ENCODE measurements at regions not wholly inside any gene's neighbourhood (a gene's known extent, or its start where the extent isn't known, plus 50 kb on each side); places are given as distances from the start of the nearest gene placed in this dataset.

GRCh38 chr4:24319387-24319786, 265.0 kb downstream of the DHX15 start:
- Histone ChIP-seq H3K4me3 (no peak overlapping the region), H3K4me1 (ENCODE audit: low read depth) (no peaks in the 10 kb centered on the region), H3K36me3 (ENCODE audit: low read depth) (no peaks in the 10 kb centered on the region), H3K9me3 (no peaks in the 10 kb centered on the region)
- TF ChIP-seq CTCF (IDR thresholded peaks at IDR 0.05), result no peak
- intact Hi-C loops (cut with DNase I, micrococcal nuclease), result no loop called here
- no peak for ATAC-seq
- no peak for DNase-seq

DNA sequence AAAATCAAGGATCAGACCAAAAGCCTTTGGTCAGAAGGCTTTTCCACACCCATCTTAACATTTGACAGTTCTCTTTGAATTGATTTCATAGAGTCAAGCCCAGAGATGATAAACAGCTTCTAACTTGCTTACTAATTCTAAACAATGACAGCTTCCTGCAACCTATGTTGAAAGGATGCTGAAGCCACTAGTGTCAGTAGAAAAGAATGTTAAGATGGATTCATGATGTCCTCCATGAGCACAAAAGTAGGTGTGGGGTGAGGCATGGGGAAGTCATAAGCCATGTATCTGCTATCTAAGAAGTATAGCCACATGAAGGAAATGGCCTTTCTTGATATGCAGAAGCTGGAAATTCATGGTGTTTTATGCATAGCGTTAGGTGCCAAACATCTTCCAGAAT, 269.3 kb downstream of the DHX15 start:
- no peak for DNase-seq
- H3K36me3 ChIP-seq (ENCODE audit: low read depth), result no peaks in the 10 kb centered on the region
- H3K4me1 ChIP-seq (ENCODE audit: low read depth), result no peaks in the 10 kb centered on the region
- H3K9me3 ChIP-seq, result no peaks in the 10 kb centered on the region
- H3K4me3 ChIP-seq, result no peak overlapping the region
- no peak for ATAC-seq
- no peak for TF ChIP-seq CTCF (IDR thresholded peaks at IDR 0.05)
- intact Hi-C loops (cut with DNase I, micrococcal nuclease), result no loop called here

DNA sequence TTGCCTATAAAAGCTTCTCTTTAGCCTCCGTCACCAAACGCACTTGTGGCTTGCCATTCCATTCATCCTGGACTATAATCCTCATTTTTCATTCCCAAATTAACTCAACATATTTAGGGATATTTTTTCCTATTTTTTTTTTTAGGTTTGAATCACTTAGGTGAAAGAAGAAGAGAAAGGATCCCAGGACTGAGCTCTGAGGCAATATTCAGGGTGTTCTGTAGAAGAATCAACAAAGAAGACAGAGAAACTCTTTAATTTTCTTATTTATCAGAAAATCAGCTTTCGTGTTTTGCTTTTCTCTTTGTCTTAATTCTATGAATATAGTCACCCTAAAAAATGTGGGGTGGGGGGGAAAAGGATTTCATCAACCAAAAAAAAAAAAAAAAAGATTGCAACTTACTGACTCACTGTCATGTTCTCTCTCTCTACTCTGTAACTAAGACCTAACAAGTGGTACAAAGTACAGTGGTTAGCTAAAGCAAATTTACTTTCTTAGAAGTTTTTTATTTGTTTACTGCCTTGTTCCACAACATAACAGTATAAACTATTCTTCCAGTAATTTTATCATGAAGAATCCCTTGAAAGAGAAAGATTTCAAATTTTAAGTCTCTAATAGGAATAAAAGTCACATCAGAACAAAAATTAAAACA, 272.0 kb downstream of the DHX15 start:
- no peaks in the 10 kb centered on the region for H3K9me3 ChIP-seq
- H3K36me3 ChIP-seq (ENCODE audit: low read depth), result no peaks in the 10 kb centered on the region
- no peak for DNase-seq
- no peak for ATAC-seq
- no peak for TF ChIP-seq CTCF (IDR thresholded peaks at IDR 0.05)
- H3K4me3 ChIP-seq, result no peak overlapping the region
- no peaks in the 10 kb centered on the region for H3K4me1 ChIP-seq (ENCODE audit: low read depth)
- intact Hi-C loops (cut with DNase I, micrococcal nuclease), result no loop called here

DNA sequence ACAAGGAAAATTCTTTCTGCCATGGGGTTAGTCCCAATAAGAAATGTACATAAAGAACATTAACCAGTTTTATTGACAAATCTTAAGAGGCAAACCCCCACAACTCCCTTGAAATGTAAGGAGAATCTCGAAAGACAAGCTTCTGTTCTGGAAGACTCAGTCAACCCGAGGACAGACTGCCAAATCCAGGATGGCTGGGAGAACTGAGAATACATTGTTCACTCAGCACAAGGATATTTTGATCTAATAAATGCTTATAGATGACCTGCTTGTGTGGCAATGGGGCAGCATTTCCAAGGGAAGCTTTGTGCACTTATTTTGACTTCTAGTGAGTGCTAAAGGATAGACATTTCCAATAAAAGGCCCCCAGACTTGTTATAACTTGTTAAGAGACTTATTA, 280.4 kb downstream of the DHX15 start:
- Histone ChIP-seq H3K4me3 (no peak overlapping the region), H3K9me3 (no peaks in the 10 kb centered on the region), H3K36me3 (ENCODE audit: low read depth) (no peaks in the 10 kb centered on the region), H3K4me1 (ENCODE audit: low read depth) (no peaks in the 10 kb centered on the region)
- intact Hi-C loops (cut with DNase I, micrococcal nuclease), result no loop called here
- ATAC-seq (no peak), DNase-seq (no peak)
- TF ChIP-seq CTCF (IDR thresholded peaks at IDR 0.05), result no peak

DNA sequence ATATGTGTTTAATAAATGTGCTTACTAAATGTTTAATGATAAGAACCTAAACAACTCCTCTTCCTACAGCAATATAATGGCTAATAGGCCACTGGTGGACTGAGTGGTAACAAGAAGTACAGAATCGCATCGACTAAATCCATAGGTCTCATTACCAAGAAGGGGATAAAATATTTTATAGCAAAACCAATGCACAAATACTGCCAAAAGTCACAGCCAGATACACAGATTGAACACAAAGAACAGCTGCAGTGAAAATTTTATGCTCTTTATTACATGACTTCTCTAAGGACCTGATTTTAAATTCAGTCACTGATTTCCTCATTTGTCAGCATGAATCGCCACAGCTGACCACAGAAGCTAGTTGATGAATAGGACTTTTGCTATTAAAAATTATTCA, 285.4 kb downstream of the DHX15 start:
- Histone ChIP-seq H3K4me1 (ENCODE audit: low read depth) (no peaks in the 10 kb centered on the region), H3K9me3 (no peaks in the 10 kb centered on the region), H3K4me3 (no peak overlapping the region), H3K36me3 (ENCODE audit: low read depth) (no peaks in the 10 kb centered on the region)
- DNase-seq (no peak), ATAC-seq (no peak)
- intact Hi-C loops (cut with DNase I, micrococcal nuclease), result no loop called here
- TF ChIP-seq CTCF (IDR thresholded peaks at IDR 0.05), result no peak

GRCh38 chr4:24287096-24287495, 297.3 kb downstream of the DHX15 start:
- no peak overlapping the region for H3K4me3 ChIP-seq
- no peaks in the 10 kb centered on the region for H3K9me3 ChIP-seq
- H3K36me3 ChIP-seq (ENCODE audit: low read depth), result no peaks in the 10 kb centered on the region
- ATAC-seq (no peak), DNase-seq (no peak)
- intact Hi-C loops (cut with DNase I, micrococcal nuclease), result no loop called here
- no peak for TF ChIP-seq CTCF (IDR thresholded peaks at IDR 0.05)
- no peaks in the 10 kb centered on the region for H3K4me1 ChIP-seq (ENCODE audit: low read depth)
